OCI-LY3 (cell line): ENCODE measurements at regions not wholly inside any gene's neighbourhood (a gene's known extent, or its start where the extent isn't known, plus 50 kb on each side); places are given as distances from the start of the nearest gene placed in this dataset.

Source experiments
- H2AFZ ChIP-seq: fragments of 200-600, 300-600 bp; shearing (Covaris generic); 2 replicates; pipeline ENCODE4 v1.6.0; 2014; ENCODE audit warnings: antibody characterized with exemption, low read depth, low read length
- H3K27ac ChIP-seq: fragments of 200-600, 300-600 bp; sonication (generic); 2 replicates; pipeline ENCODE4 v1.5.1; 2014; ENCODE audit warnings: mild to moderate bottlenecking, low read length, moderate library complexity, mixed read lengths
- H3K27me3 ChIP-seq: fragments of 200-600, 300-600 bp; sonication (generic); 2 replicates; pipeline ENCODE4 v1.6.1; 2014; ENCODE audit warnings: low read depth, low read length, mixed read lengths
- H3K36me3 ChIP-seq: fragments of 200-600, 300-600 bp; sonication (generic); replicated peaks from 2 replicates; pipeline ENCODE3; 2014; ENCODE audit warnings: low read depth, low read length, mixed read lengths
- H3K4me1 ChIP-seq: fragments of 300-600, 200-600 bp; sonication (generic); 2 replicates; pipeline ENCODE4 v1.6.1; 2014; ENCODE audit warnings: low read length, mixed read lengths
- H3K4me2 ChIP-seq: fragments of 200-600, 300-600 bp; sonication (generic); 2 replicates; pipeline ENCODE4 v1.6.1; 2014; ENCODE audit warnings: low read length, mixed read lengths
- H3K4me3 ChIP-seq: fragments of 300-600, 200-600 bp; sonication (generic); 2 replicates; pipeline ENCODE4 v1.5.1; 2014; ENCODE audit warnings: antibody characterized with exemption, mild to moderate bottlenecking, low read length, moderate library complexity
- H3K79me2 ChIP-seq: fragments of 300-600, 200-600 bp; shearing (Covaris generic); 2 replicates; pipeline ENCODE4 v1.6.1; 2014; ENCODE audit warnings: mild to moderate bottlenecking, low read length, mixed read lengths
- H3K9ac ChIP-seq: fragments of 300-600, 200-600 bp; shearing (Covaris generic); 2 replicates; pipeline ENCODE4 v1.6.0; 2014; ENCODE audit warnings: mild to moderate bottlenecking, low read length, moderate library complexity
- H3K9me3 ChIP-seq: fragments of 200-600, 300-600 bp; shearing (Covaris generic); 2 replicates; pipeline ENCODE4 v1.6.1; 2014; ENCODE audit warnings: low read length, mixed read lengths; ENCODE audit not compliant: insufficient read depth
- H4K20me1 ChIP-seq: fragments of 200-600, 300-600 bp; sonication (generic); 2 replicates; pipeline ENCODE4 v1.6.1; 2016; ENCODE audit warnings: low read length, mixed read lengths; ENCODE audit not compliant: insufficient read depth
- CTCF ChIP-seq: fragments of 200-600, 300-600 bp; sonication (generic); IDR thresholded peaks from 2 replicates; pipeline ENCODE4 v1.5.1; 2014; ENCODE audit warnings: antibody characterized with exemption, low read length, low read depth
- EZH2phosphoT487 ChIP-seq: fragments of 200-600 bp; shearing (Covaris generic); IDR thresholded peaks from 2 replicates; pipeline ENCODE4 v1.6.1; 2018; ENCODE audit warnings: antibody characterized with exemption, mixed run types, low read depth

GRCh38 chr14:88947646-88948598 lies 123.5 kb downstream of the TTC8 start:
- Histone ChIP-seq H2AFZ (no peak overlapping the region), H3K9ac (no peak overlapping the region), H4K20me1 (no peaks in the 10 kb centered on the region), H3K27ac (no peak overlapping the region), H3K79me2 (no peaks in the 10 kb centered on the region), H3K4me2 (no peak overlapping the region), H3K4me1 (no peaks in the 10 kb centered on the region), H3K27me3 (peaks cover 14% of the 10 kb centered on the region), H3K36me3 (no peaks in the 10 kb centered on the region), H3K9me3 (0 out of 2 replicates have a peak, but pooled peaks cover 9% of the 10 kb centered on the region), H3K4me3 (no peak overlapping the region)
- no peak for TF ChIP-seq EZH2phosphoT487
- TF ChIP-seq CTCF, result no peak

DNA sequence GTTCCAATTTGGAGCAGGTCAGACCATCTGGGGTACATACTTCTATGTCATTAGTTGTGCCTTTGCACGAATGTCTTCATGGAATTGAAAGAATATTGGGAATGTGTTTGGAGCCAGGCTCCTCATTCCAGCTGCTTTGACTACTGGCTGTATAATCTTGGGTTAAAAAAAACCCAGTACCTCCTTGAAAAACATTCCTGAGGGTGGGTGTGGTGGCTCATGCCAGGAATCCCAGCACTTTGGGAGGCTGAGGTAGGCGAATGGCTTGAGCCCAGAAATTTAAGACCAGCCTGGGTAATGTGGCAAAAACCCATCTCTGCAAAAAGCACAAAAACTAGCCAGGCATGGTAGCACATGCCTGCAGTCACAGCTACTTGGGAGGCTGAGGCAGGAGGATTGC lies 125.6 kb downstream of the TTC8 start:
- TF ChIP-seq EZH2phosphoT487 (no peak), CTCF (no peak)
- H3K79me2 ChIP-seq, result no peaks in the 10 kb centered on the region

DNA sequence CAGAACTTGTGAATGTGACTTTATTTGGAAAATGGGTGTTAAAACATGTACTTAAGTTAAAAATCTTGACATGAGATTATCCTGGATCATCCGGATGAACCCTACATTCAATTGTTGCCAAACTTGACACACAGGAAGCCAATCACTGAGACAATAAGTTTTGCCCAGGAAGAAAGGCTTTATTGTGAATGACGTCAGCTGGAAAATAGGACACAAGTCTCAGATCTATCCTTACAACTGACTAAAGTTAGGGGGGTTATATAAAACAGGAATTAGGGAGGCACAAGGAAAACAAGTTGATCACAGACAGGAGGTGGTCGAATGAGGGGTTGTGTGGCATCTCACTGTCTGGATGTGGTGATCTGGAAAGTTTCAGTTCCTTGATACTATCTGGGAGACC lies 126.9 kb downstream of the TTC8 start:
- Histone ChIP-seq H3K27me3 (peaks cover 15% of the 10 kb centered on the region), H3K27ac (no peak overlapping the region), H3K4me2 (no peak overlapping the region), H3K9ac (no peak overlapping the region), H3K79me2 (no peaks in the 10 kb centered on the region), H2AFZ (no peak overlapping the region), H3K36me3 (no peaks in the 10 kb centered on the region), H4K20me1 (no peaks in the 10 kb centered on the region), H3K9me3 (0 out of 2 replicates have a peak, but pooled peaks cover 9% of the 10 kb centered on the region), H3K4me1 (no peaks in the 10 kb centered on the region), H3K4me3 (no peak overlapping the region)
- no peak for TF ChIP-seq CTCF
- no peak for TF ChIP-seq EZH2phosphoT487

More for the DNA sequence above, 125.6 kb downstream of the TTC8 start:
- H3K9me3 ChIP-seq, result 0 out of 2 replicates have a peak, but pooled peaks cover 9% of the 10 kb centered on the region
- H3K36me3 ChIP-seq, result no peaks in the 10 kb centered on the region
- peaks cover 15% of the 10 kb centered on the region for H3K27me3 ChIP-seq
- H3K9ac ChIP-seq, result no peak overlapping the region
- no peaks in the 10 kb centered on the region for H3K4me1 ChIP-seq
- no peak overlapping the region for H3K4me3 ChIP-seq
- H3K27ac ChIP-seq, result no peak overlapping the region
- no peak overlapping the region for H2AFZ ChIP-seq
- H3K4me2 ChIP-seq, result no peak overlapping the region
- H4K20me1 ChIP-seq, result no peaks in the 10 kb centered on the region

DNA sequence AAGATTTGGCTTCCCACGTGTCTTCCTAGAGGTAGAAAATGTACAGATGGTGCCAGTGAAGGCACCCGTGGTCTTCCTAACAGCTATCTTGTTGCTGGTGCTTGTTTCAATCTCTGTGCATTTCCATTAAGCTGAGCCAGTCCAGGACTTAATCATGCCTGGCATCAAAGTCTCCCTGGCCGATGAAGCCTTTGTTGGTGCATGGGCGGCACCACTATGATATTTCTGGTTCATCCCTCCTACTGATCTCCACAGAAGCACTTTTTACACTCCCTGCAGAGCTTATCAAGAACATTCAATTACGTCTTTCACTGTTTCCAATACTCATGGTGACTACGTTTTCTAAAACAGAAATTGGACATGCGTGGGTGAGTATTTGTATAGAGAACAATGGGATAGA lies 128.4 kb downstream of the TTC8 start:
- Histone ChIP-seq H3K4me3 (no peak overlapping the region), H3K36me3 (no peaks in the 10 kb centered on the region), H2AFZ (no peak overlapping the region), H3K27ac (no peak overlapping the region), H3K79me2 (no peaks in the 10 kb centered on the region), H3K4me1 (no peaks in the 10 kb centered on the region), H3K27me3 (peaks cover 16% of the 10 kb centered on the region), H3K9me3 (0 out of 2 replicates have a peak, but pooled peaks cover 9% of the 10 kb centered on the region), H4K20me1 (no peaks in the 10 kb centered on the region), H3K4me2 (no peak overlapping the region), H3K9ac (no peak overlapping the region)
- no peak for TF ChIP-seq CTCF
- no peak for TF ChIP-seq EZH2phosphoT487
